HG03196 (cell line): ENCODE measurements at regions not wholly inside any gene's neighbourhood (a gene's known extent, or its start where the extent isn't known, plus 50 kb on each side); places are given as distances from the start of the nearest gene placed in this dataset.
"Not testable (repeated sequence)": the region's sequence is repeated elsewhere in the genome, so short reads cannot be mapped to it uniquely, and the experiment has no call there.

ENCODE experiments used
- ATAC-seq: cut with Tn5 transposase; IDR thresholded peaks from one replicate; pipeline ENCODE4 v1.9.1; 2021; ENCODE audit not compliant: unreplicated experiment

GRCh38 chr16:10272250-10272854 is 90.1 kb upstream of the GRIN2A start:
- not testable (repeated sequence) for ATAC-seq

- peak; percentile 91 for ATAC-seq
These were observed 93.2 kb upstream of the GRIN2A start for GRCh38 chr16:10275214-10275996.

- ATAC-seq: no peak
These were observed 95.4 kb upstream of the GRIN2A start for GRCh38 chr16:10277597-10277996.

- ATAC-seq: no peak
These were observed 98.3 kb upstream of the GRIN2A start for GRCh38 chr16:10280262-10281170.

- no peak for ATAC-seq
These were observed 100.1 kb upstream of the GRIN2A start for GRCh38 chr16:10282367-10282766.

GRCh38 chr16:10283246-10283645 is 101.0 kb upstream of the GRIN2A start:
- not testable (repeated sequence) for ATAC-seq

GRCh38 chr16:10290467-10291105 is 95.3 kb upstream of the ATF7IP2 start:
- not testable (repeated sequence) for ATAC-seq

GRCh38 chr16:10292197-10292596 is 93.7 kb upstream of the ATF7IP2 start:
- ATAC-seq: not testable (repeated sequence)

- ATAC-seq: not testable (repeated sequence)
These were observed 92.9 kb upstream of the ATF7IP2 start for GRCh38 chr16:10292976-10293375.

- not testable (repeated sequence) for ATAC-seq
These were observed 91.7 kb upstream of the ATF7IP2 start for GRCh38 chr16:10294153-10294552.

GRCh38 chr16:10296956-10297340 is 88.9 kb upstream of the ATF7IP2 start:
- ATAC-seq: peak; percentile 7

GRCh38 chr16:10297341-10298006 is 88.4 kb upstream of the ATF7IP2 start:
- peak; percentile 98 for ATAC-seq

- ATAC-seq: no peak
These were observed 85.0 kb upstream of the ATF7IP2 start for GRCh38 chr16:10300905-10301304.

- ATAC-seq: not testable (repeated sequence)
These were observed 84.3 kb upstream of the ATF7IP2 start for GRCh38 chr16:10301547-10301946.

GRCh38 chr16:10305912-10306311 is 79.9 kb upstream of the ATF7IP2 start:
- ATAC-seq: no peak

- ATAC-seq: no peak
These were observed 77.3 kb upstream of the ATF7IP2 start for GRCh38 chr16:10308305-10309193.

- ATAC-seq: no peak
These were observed 76.5 kb upstream of the ATF7IP2 start for GRCh38 chr16:10309271-10309932.

- ATAC-seq: no peak
These were observed 73.9 kb upstream of the ATF7IP2 start for GRCh38 chr16:10312008-10312407.
